ENCODE measurements at regions not wholly inside any gene's neighbourhood (a gene's known extent, or its start where the extent isn't known, plus 50 kb on each side); places are given as distances from the start of the nearest gene placed in this dataset.

GRCh38 chr2:161095314-161095713 lies 64.9 kb upstream of the TANK start:
- no peak for TF ChIP-seq CTCF (IDR thresholded peaks at IDR 0.05)
- TF ChIP-seq EZH2 (IDR thresholded peaks at IDR 0.05; ENCODE audit: borderline replicate concordance, insufficient read depth, low read depth, low read length, poor library complexity, severe bottlenecking): no peak

Measured in B cell (primary cell).